ENCODE measurements at regions not wholly inside any gene's neighbourhood (a gene's known extent, or its start where the extent isn't known, plus 50 kb on each side); places are given as distances from the start of the nearest gene placed in this dataset.
"Not testable (repeated sequence)": the region's sequence is repeated elsewhere in the genome, so short reads cannot be mapped to it uniquely, and the experiment has no call there.

DNA sequence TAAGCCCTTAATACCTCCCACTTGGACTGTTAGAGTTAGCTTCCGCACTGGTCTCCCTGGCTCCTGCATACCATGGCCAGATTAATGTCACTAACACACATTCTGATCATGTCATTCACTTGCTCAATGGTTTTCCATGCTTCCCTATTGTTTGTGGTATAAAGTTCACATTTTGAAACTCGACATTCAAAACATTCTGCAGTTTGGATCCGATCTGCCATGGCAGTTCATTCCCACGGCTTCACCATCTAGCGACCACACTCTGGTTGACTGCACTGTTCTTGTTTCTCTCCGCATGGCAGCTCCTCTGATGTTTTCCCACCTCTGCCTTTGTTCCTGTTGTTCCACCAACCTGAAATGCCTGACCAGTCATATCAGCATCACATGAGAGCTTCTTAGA is 87.4 kb upstream of the WAC start:
- no peak for DNase-seq

DNA sequence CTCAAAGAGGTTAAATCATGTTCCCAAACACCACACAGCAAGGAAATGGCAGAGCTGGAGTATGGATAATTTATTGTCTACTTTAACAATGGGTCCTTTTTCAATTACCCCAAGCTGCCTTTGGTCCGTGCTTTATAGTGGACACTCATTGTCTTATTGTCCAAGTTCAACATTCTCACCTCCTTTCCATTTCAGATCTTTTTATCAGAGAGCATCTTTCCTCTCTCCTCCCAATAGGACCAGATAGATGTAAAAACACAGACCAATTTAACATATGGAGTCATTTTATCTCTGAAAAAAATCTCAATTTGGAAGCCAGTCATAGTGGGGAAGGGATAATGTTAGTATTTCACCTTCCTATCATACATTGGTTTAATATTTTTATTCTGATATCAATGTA is 83.5 kb upstream of the WAC start:
- DNase-seq: no peak

DNA sequence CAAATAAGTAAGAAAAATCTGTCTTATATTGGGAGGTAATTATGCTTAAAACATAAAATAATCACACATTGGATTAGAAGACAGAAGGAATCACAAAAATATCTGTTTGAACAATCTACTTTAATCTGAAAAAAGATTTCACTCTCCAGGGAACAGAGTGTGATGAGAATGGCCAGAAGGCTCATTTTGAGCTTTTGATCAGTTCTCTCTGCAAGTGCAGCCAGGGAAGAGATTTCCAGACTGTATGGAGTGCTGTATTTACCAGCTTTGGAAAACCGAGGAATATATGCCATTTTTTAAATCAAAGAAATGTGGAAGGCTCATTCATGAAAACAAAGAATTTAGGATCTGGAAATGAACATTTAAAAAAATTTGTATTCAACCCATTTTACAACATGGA is 83.0 kb upstream of the WAC start:
- DNase-seq: no peak

DNA sequence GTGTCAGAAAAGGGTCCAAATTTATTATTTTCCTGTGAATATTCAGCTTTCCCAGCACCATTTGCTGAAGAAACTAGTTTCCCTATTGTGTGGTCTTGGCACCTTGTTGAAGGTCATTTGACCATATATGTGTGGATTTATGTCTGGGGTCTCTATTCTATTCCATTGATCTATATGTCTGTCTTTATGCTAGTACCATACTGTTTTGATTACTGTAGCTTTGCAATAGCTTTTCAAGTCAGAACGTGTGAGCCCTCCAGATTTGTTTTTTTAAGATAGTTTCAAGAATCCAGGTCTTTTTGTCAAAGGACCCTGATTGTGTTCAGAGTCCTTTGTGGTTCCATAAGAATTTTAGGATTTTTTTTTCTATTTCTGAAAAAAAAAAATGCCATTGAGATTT is 79.0 kb upstream of the WAC start:
- DNase-seq: no peak

DNA sequence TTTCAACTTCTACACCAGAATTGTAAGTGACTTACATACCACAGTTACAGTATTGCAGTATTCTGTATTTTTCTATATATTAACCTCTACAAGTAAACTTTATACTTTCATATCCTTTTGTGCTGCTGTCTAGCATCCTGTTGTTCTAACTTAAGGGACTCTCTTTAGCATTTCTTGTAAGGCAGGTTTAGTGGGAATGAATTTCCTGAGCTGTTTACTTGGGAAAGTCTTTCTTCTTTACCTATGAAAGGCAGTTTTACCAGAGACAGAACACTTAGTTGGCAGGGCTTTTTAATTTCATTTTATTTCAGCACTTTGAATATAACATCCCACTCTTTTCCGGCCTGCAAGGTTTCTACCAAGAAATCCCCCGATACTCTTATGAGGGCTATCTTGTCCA is 75.8 kb upstream of the WAC start:
- DNase-seq: no peak

DNA sequence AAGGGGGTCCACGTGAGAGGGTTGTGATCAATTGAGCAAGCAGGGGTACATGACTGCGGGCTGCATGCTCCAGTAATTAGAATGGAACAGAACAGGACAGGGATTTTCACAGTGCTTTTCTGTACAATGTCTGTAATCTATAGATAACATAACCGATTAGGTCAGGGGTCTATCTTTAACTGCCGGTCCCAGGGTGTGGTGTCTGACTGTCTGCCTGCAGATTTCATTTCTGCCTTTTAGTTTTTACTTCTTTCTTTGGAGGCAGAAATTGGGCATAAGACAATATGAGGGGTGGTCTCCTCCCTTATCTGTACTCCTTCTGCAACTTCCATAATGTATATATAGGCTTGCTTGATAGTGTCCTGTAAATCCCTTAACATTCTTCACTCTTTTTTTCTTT is 75.0 kb upstream of the WAC start:
- not testable (repeated sequence) for DNase-seq

DNA sequence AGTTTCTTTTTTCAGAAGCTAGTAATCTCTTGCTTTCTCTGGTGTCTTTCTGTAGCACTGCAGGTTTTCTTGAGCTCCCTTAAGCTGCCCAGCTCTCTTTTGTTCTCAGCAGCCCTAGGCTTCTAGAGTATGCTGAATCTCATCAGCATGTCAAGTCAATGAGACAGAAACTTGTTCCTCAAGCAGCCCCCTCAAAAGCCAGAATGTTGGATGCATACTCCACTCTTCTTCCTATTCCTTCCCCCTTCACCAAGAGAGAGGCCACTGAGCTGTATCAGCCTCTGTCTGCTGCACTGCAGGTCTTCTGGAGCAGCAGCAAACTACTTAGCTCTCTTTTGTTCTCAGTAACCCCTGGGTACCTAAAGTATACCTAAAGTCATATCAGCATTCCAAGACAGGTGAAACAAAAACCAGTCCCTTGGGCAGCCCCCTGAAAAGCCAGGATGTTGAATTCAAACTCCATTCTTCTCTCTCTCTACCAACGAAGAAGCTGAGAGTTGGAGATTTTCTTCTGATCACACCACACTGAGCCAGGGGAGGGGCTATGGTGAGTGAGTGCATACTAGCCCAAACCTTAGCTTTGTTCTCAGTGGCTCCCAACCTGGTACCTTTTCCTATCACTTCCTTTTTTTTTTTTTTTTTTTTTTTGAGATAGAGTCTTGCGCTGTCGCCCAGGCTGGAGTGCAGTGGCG is 73.3 kb upstream of the WAC start:
- DNase-seq: no peak

DNA sequence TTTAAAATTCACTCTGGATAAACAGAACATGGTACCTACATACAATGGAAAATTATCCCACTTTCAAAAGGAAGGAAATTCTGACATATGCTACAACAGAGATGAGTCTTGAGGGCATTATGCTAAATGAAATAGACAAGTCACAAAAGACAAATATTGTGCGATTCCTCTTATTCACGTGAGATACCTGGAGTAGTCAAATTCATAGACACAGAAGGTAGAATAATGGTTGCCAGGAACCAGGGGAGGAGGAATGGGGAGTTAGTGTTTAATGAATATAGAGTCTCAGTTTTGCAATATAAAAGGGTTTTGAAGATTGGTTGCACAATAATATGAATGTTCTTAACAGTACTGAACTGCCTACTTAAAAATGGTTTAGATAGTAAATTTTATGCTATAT is 69.8 kb upstream of the WAC start:
- DNase-seq: no peak

DNA sequence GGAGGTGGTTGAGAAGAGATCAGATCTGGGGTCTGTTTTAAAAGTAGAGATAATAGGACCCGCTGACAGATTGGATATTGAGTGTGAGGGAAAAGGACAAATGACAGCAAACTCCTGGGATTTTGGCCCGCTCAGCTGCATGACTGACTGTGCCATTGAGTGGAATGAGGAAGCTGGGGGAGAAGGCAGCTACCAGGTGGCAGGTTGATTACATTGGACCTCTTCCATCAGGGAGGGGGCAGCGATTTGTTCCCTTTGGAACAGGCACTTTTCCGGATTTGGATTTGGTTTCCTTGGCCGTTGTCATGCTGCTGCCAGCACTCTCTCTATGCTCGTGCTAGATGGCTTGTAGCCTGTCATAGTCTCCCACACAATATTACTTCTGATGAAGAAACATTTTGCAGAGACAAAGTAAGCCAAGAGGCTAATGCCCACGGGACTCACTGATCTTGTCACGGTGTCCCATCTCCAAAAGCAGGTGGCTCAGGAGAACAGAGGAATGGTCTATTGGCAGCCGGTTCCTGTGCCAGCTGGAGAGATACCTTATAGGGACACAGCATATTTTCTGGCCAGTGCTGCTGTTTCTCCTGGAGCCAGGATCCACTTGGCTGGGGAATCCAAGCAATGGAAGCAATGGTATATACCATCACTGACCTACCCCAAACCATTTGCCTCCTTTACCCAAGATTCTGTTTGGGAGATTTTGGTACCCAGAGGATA is 69.1 kb upstream of the WAC start:
- no peak for DNase-seq

DNA sequence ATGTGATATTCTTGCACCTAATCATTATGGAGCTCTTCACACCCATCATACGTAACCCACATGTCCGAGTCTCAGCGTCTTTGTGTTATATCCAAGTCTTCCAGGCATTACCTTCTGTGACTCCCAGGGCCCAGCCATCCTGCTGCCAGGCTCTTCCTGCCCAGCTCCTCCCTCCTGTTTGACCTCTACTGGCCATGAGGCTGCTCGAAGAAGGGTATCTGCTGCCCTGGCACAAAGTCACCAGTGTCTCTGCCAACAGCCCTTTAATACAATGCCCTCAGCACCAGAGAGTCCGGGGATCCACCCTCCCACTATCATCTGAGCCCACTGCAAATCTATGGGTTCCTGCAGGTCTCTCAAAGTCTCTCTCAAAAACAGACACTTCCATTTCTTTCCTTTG is 65.3 kb upstream of the WAC start:
- no peak for DNase-seq

DNA sequence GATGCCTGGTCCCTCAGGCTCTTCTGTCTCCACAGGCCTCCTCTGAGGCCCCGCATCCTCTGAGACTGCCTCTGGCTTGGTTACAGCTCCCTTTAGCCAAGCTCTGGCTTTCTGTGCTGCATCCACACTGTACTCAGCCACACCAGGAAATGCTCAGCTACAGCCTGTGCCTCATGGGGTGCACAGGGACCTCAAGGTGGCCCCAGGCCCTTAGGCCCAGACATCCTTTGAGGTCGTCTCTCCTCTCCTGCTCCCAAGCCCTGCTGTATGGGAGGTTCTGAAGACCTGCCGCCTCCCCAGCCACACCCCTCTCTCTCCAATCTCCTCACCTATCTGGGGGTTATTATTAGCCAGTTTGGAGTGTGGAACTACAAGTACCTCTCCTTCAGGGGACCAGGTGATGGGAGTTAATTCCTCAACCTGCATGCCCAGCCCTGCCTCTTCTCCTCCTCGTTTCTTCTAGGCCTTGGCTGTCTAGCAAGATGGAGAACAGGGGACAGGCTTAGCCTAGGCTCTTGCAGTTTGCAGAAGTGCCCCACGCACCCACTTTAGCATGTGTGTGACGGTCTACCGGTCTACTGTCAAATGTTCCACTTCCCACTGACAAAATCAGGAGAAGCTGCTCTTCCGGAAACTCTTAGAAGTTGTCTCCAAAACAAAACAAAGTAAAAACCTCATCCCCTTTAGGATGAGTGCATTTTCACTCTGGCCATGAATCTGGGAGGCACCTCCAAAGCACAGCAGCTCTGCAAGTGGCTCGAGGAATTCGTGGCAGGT is 64.0 kb upstream of the WAC start:
- no peak for DNase-seq

DNA sequence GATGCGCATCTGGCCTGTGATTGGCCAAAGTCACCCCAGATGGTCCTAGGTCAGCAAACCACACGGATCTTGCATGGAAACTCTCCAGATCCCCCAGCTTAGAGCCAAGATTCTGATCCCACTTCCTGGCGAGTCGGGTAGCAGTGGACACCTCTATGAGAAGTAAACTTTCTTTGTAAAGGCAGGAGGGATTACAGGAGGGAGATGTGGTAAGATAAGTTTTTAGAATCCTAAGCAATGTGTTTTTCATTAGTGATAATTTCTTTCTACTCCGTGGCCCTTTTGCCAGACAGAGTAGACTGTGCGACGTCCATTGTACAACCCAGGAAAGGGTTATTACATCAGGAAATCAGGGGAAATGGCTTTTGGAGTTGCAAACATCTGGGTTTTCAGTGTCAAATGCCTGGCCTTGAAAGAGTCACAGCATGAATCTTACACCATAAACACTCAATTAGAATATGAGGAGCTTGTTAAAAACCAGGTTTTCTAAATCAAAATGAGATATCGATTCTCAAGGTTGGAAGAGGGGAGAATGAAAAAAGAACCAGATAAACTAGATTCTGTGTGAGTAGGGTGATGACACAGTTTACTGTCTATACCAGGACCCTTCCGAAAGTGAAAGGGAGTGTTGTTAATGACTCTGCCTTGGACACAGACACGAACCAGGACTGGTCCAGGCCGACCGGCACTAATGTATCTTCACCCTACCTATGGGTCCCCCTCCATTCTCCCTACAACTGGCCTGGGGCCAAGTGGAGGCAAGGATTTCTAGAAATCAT is 61.9 kb upstream of the WAC start:
- no peak for DNase-seq

DNA sequence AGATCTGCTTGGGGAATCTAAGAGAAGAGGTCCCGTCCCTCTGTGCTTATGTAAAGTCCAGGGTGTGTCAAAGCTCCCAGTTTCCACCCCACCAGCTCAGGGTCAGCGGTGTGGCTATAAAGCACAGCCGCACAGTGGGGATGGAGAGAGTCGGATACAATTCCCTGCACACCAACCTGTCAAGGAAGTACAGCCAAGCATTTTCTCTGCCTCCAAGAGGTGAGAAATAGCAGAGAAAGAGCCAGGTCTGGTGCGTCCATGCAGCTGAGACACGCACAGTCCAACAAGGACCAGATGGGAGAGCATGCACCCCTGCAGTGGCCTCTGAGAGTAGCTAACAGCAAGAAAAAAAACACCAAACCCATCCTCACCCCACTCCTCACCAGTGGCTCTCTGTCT is 61.3 kb upstream of the WAC start:
- no peak for DNase-seq

DNA sequence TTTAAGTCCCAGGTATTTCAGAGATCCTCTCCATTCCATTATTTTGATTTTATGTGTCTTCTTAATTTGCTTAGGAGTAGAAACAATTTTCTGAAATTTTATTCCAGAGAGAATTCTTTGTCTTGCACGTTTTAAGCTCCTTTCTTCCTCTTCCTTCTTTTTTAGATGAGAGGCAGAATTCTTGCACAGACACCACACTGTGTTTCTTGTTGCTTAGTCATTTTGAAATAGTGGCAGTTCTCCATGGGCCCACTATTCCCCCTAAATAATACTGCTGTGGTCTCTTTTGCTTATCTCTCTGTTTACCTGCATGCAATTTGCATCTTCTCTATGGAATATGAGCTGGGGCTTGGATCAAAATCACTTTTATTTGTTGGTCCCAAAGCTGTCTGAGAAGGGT is 54.3 kb upstream of the WAC start:
- DNase-seq: no peak

DNA sequence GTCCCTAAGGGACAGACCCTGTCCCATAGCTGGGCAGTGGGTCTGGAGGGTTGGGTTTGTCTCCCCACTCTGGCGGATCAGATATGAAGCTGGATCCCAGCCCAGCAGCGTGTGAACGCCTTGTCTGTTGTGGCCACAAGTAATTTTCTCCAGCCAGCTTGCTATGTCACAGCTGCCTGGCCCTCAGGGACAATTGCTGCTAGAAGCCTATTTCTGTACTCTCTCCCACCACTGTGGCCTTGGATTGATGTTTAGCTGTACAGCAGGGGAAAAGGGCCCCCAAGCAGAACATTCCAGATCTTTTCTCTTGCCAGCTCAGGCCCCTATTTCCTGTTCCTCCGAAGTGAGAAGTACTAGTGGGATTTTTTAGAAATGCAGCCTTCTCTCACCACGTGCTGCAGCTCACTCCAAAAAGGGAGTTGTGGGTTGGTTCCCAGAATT is 53.5 kb upstream of the WAC start:
- DNase-seq: peak; percentile 51

DNA sequence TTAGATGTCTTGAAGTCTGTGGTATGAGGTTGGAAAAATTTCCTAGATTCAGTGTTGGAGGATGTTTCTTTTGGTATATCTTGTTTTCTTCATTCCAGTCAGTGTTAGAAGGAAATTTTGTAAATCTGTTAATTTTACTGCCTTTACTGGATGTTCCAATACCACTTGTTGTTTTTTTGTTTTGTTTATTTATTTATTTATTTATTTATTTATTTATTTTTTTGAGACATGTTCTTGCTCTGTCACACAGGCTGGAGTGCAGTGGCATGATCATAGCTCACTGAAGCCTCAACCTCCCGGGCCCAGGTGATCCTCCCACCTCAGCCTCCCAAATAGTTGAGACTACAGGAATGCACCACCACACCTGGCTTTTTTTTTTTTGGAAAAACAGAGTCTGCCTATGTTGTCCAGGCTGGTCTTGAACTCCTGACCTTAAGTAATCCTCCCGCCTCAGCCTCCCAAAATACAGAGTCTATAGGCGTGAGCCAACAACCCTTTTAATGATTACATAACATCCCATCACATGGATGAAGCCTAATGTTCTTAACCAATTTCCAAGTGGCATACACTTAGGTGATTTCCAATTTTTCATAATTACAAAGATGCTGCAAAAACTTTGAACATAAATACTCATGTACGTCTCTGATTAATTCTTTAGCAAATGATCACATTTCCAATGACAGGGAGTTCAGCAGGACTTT is 52.8 kb upstream of the WAC start:
- DNase-seq: no peak

DNA sequence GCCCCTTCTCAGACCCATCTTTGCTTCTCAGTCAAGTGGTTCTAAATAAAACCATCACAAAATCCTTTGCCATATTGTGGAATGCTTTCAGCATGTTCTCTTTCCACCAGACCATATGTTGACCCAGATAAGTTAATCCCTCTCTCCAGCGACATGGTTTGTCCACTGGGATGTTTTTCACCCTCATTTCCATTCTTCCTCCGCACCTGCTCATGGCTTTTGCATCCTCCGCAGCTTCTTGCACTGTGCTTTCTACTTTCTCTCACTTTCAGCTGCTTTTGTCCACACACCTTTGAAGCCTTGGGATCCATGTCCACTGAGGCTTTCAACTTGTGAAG is 52.3 kb upstream of the WAC start:
- DNase-seq: no peak

DNA sequence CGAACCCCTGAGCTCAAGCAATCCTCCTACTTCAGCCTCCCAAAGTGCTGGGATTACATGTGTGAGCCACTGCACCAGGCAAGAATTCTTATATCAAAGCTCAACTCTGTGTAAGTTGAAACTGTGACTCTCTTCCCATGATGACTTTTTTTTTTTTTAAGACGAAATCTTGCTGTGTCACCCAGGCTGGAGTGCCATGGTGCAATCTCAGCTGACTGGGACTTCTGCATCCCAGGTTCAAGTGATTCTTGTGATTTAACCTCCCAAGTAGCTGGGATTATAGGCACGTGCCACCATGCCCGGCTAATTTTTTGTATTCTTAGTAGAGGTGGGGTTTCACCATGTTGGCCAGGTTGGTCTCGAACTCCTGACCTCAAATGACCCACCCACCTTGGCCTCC is 51.6 kb upstream of the WAC start:
- DNase-seq: not testable (repeated sequence)

DNA sequence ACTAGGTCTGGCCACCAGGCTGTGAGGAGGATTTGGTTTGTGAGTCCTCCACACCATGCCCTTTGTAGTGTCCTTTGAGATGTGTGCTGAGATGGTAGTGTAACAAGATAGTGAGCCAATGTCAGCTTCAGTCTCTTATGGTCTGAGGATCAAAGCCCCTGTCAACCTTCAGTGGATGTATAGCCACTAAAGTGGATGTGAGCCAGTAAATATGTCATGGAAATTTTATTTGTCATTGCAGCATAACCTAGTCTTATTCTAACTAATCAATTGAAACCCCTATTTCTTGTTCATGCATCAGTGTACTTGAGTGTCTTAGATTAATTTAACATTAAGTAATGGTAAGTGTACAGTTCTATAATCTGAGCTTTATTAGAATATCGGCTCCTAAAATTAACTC is 51.0 kb upstream of the WAC start:
- no peak for DNase-seq

Measured in hindlimb muscle (tissue), 1 donor.